Activated CD4-positive, alpha-beta T cell treated with anti-CD3 and anti-CD28 coated beads, Interleukin-2, amount 50 U/mL, for 16 hours (primary cell): ENCODE measurements at regions not wholly inside any gene's neighbourhood (a gene's known extent, or its start where the extent isn't known, plus 50 kb on each side); places are given as distances from the start of the nearest gene placed in this dataset.
A peak's percentile ranks its signal among the peaks of the same experiment; 100 is the strongest.

Source experiments
- DNase-seq: peaks from one replicate; pipeline ENCODE4 v3.0.0-alpha.2; 2020

DNA sequence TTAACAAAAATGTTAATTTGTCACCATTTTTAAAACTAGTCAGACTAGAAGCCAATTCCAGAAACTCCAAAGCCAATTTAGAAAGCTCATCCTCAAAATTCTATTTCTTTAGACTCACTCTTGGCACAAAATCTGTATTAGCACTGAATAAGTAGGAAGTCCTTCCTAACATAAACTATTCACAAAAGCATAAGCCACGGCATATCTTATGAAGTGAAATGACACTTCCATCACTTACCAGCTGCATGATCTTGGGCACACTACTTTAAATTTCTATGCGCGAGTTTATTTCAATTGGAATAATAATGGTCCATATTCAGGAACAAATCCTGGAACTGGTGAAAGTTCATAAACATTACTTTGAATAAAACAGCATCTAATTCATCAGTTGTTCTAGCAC lies 1544.0 kb downstream of the TECRL start:
- DNase-seq = no peak

DNA sequence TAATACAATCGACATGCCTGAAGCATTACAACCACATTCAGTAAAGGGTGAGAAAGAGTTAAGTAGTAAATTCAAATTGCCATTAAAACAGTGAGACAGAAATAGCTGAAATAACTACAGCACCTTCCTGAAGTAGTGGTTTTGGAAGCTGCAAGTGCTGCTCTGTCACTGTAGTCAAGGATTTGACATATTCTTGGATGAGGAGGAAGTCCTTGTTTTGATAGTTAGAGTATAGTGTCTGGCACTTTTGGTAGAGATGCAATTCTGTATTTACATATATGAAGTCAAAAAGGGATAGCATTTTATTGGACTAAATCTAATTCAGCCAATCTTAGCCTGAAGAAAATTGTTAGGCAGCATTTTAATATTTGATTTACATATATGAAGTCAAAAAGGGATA lies 1559.6 kb downstream of the TECRL start:
- no peak for DNase-seq

DNA sequence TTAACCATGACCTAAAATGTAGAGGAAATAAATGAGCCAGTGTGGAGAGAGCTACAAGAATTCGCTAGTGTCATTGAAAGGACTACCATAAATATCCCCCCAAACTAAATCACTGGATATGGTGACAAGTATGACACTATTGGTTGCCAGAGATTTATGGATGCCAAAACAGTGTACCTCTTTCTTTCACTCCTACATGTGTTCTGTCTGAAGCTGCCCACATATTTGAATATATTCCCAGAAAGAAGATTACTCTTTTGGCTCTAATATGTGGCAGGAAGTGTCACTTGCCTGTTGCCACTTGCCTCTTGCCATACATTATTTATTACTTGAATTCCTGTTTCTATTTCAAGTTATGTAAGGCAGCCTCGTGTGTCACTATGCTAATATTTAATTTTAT lies 1573.6 kb downstream of the TECRL start:
- no peak for DNase-seq

GRCh38 chr4:62822306-62822705 lies 1586.9 kb downstream of the TECRL start:
- DNase-seq = no peak

GRCh38 chr4:62816566-62816965 lies 1592.7 kb downstream of the TECRL start:
- DNase-seq = no peak

DNA sequence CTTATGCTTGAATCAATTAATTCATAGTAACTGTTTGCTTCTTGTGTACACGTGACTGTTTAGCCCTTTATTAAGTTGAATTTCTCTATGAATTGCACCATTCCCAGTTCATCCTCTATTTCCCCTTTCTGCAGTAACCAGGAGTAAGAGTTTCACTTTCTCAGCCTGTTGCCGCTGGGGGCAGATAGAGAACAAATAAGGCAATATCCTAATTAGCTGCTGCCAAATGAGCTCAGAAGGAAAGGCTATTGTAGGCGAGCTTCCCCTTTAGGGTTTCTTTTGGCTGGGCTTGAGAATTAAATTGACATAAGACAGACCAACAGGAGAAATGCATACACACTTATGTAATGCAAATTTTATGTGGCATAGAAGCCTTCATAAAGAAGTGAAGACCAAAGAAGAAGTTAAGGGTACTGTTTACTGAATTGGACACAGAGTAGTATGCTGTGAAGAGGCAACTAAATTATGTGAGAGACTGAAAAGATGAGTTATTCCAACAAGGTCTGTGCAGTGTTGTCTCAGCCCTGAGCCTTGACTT lies 1594.7 kb downstream of the TECRL start:
- DNase-seq = no peak

DNA sequence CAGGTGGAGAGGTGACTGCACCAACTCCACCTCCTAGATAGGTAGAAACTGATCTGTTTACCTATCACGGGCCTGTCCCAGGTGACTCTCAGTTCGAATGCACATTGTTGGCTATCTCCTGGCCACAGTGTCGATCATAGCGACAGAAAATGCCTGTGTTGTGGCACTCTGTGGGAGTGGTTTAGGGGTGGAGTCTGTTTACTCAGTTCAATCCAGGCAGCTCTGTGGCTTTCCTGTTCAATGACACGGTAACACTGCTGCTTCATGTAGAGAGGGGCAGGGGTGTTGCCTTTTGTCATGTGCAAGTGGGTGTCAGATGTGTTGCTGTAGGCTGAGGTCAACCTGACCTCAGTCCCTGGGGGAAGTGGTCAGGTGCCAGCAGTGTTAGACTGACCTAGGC lies 1602.4 kb downstream of the TECRL start:
- DNase-seq = no peak

DNA sequence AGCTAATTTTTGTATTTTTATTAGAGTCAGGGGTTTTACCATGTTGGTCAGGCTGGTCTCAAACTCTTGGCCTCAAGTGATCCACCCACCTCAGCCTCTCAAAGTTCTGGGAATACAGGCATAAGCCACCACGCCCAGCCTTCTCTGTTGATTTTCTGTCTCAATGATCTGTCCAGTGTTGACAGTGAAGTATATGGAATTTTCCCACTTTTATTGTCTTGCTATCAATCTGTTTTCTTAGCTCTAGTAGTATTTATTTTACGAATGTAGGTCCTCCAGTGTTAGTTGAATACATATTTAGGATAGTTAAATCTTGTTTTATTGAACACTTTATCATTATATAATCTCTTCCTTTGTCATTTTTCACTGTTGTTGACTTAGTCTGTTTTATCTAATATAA lies 1603.9 kb downstream of the ADGRL3 start:
- no peak for DNase-seq

DNA sequence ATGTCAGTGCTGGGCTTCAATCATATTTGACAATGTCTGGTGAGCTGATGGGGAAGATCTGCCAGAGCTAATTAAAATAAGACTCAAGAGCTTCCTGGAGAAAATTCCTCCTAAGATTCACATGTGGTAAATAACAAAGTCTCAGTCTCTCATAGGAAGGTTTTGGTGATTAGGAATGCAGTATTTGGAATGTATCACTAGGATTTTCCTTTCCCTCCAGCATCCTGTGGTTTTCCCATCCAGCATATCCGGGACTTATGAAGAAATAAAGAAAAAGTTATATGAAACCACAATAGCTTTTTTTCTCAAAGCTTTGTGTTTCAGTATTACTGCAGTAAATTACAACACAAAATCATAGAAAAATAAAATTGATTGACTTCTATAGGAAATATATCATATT lies 1597.1 kb downstream of the ADGRL3 start:
- no peak for DNase-seq

DNA sequence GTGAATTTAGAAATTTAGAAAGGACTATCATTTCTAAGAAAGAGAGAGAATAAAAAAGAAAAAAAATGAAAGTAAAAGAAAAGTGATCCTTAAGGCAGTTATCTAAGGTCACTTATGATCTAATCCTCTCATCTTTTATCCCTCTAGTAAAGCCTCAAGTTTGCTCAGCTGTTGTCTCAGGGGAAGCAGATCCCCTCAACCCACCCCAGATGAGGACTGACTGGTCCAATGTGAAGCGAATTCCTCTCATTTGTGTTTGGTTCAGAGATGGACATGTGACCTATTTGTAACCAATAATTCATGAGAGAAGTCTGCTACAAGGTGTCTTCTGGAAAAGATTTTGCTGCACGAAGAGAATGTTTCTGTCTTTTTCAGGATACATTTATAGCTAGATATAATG lies 1591.3 kb downstream of the ADGRL3 start:
- no peak for DNase-seq

DNA sequence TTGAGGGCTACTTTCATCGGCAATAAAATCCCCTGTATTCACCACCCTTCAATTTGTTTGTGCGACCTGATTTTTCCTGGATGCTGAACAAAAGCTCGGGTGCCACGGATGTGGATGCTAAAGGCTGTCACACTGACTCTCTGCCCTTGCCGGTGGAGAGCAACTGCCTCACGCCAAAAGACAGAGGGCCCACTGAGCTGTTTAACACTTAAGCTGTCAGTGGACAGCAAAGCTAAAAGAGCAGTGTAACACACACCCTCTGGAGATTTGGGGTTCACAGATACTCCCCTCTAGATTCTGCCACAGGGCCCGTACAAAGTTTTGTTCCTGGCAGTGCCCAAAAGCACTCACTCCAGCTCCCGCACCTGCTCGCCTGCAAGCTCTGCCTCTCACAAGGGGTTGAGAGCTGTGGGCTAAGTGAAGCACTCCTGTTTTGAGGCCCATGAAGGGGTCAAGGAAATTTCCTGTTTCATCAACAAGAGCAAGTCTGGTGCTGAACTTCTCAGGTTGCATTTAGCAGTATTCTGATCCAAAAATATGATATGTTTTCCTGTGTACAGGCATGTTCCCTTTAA lies 1571.9 kb downstream of the ADGRL3 start:
- no peak for DNase-seq

DNA sequence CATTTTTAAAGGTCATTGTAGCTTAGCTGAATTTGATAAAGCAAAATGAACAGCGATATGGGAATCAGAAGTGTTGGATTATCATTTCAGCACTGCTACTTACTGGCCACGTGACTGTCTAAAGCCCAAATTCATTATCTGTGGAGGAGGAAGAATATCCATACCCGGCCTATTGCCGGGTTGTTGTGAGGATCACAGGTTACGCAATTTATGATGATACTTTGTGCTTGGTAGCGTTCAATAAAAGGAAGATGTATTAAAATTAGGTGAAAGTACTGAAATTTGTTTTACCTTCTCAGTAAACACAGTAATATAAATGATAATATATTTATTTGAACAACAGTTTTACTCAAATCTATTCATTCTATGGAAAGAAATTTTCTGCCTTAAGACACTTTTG lies 1540.2 kb downstream of the ADGRL3 start:
- DNase-seq = no peak

GRCh38 chr4:62717154-62717553 lies 1517.0 kb downstream of the ADGRL3 start:
- no peak for DNase-seq

DNA sequence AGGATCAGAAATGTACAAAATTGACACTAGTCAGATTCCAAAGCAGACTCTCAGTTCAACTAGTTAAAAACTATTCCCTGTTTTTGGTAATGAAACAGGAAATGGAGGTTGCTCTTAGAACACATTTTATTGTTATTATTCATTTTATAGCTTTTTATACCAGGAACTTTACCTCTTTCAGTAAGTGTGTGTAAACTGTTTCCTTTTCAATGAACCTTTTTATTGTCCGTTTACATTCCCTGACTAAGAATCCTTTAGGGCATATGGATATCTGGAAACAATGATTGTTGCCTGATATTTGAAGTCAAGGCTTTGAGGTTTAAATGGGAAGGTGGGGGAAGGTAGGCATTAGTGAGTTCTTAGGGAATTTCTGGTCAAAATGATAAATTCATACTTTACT lies 1511.4 kb downstream of the ADGRL3 start:
- DNase-seq = no peak

DNA sequence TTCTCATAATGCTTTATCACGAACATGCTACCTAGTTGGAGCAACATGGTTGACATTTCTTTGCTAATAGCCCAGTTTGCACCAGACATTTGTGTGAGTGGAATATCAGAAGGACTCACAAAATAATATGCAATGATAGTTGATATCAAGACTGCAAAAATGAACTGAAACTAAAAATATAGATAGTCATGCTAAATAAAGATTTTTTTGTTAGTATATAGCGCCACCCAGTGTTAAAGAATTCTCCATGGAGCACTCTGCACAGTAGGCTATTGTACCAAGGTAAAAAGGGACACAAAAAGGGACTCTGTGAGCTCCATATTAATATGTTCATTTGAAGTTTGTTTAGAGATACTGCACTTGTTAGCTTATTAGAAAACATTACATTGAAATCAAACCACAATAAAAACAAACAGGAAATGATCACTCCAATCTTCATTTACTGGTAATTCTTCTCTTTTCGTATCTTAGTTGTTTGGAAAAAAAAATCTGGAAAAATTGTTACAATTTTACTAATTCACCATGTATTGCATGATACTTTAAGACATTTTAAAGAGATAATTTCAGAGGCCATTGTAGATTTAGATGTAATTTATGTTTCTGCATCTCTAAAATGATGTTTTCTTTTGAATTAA lies 1509.6 kb downstream of the ADGRL3 start:
- DNase-seq = peak; percentile 6

- DNase-seq = no peak
Observed at GRCh38 chr4:62706423-62706822, 1506.3 kb downstream of the ADGRL3 start.

DNA sequence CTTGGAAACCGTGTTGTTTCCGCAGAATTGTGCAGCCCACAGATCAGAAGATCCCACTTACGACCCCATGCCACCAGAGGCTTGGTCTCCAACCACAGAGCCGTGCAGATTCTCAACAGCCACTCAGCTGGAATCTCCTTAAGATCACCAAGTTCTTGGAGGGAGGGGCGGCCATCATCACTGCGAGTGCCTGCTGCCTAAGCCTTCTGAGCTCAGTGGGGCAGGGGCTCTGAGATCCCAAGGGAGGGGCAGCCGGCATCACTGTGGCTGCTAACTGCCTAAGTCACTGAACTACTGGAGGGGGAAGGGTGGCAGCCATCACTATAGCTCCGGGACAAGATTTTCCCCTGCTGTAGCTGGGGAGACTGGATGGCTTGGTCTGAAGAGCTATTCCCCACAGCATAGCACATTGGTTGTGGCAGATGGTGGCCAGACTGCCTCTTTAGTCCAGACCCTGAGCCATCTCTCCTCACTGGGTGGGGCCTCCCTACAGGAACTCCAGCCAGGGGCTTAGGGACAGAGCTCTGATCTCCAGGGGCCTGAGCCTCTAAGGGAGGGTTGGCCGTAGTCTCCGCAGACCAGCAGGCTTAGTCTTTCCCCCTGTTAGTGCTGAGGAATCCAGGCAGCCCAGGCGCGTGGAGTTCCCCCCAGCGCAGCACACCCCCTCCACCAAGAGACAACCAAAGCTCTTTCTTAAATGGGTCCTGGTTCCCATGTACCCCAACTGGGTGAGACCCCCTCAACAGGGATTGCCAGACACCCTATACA lies 1483.9 kb downstream of the ADGRL3 start:
- no peak for DNase-seq

GRCh38 chr4:62676962-62677361 lies 1476.8 kb downstream of the ADGRL3 start:
- DNase-seq = no peak

- DNase-seq = no peak
Observed at GRCh38 chr4:62670514-62670913, 1470.4 kb downstream of the ADGRL3 start.

GRCh38 chr4:62661821-62662220 lies 1461.7 kb downstream of the ADGRL3 start:
- no peak for DNase-seq

DNA sequence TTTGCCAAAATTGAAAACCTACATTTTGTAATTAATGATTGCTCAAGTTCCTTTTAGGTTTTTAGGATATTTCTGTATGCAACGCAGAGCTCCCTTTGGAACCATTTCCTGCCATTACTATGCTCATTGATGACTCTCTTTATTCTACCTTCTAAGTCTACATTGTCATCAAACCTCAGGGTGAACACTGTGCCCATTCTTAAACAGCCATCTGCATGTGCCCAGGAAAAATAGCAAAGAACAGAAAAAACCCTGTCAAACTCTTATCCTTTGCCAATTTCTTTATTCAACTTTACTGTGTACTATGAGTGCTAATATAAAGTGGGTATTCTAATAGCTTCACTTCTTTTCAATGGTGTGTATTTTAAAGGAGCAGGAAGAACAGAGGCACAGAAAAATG lies 1455.9 kb downstream of the ADGRL3 start:
- DNase-seq = no peak

DNA sequence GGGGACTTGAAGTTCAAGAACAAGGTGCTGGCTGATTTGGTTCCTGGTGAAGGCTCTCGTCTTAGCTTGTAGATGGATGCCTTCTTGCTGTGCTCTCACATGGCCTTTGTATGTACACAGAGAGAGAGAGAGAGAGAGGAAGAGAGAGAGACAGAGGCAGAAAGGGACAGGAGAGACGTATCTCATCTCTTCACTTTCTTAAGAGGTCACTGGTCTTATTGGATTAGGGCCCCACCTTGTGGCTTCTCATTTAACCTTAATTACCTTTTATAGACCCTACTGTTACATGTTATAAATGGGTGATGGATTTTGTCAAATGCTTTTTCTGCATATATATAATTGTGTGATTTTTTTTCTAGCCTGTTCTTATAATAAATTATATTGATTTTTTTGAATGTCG lies 1444.2 kb downstream of the ADGRL3 start:
- no peak for DNase-seq

- DNase-seq = no peak
Observed at GRCh38 chr4:62640296-62640695, 1440.2 kb downstream of the ADGRL3 start.

GRCh38 chr4:62627671-62628070 lies 1427.5 kb downstream of the ADGRL3 start:
- no peak for DNase-seq
